Liver (tissue), 3 donors: ENCODE measurements at regions not wholly inside any gene's neighbourhood (a gene's known extent, or its start where the extent isn't known, plus 50 kb on each side); places are given as distances from the start of the nearest gene placed in this dataset.

Source experiments
- CTCF ChIP-seq: fragments of 150-350 bp; IDR thresholded peaks from 2 replicates; pipeline ENCODE4 v1.5.1; 2017; ENCODE audit warnings: improper control_type of control experiment, low read depth, low read length; ENCODE audit not compliant: missing input control
- FOXA1 ChIP-seq: IDR thresholded peaks from 2 replicates; pipeline ENCODE4 v1.6.1; 2016; ENCODE audit warnings: antibody characterized with exemption
- HNF4G ChIP-seq: IDR thresholded peaks from 2 replicates; pipeline ENCODE4 v1.6.1; 2016; ENCODE audit warnings: antibody characterized with exemption
- MAX ChIP-seq: IDR thresholded peaks from 2 replicates; pipeline ENCODE4 v1.6.1; 2016; ENCODE audit warnings: antibody characterized with exemption
- RXRA ChIP-seq, 2 donors: IDR thresholded peaks; 2 replicates each; pipeline ENCODE4 v1.6.1; 2017 to 2018; ENCODE audit warnings: antibody characterized with exemption in 2 of 2, mild to moderate bottlenecking in 1 of 2
- TAF1 ChIP-seq: conservative IDR thresholded peaks from 2 replicates; pipeline ENCODE4 v1.6.1; 2016; ENCODE audit warnings: antibody characterized with exemption, mild to moderate bottlenecking
- YY1 ChIP-seq: IDR thresholded peaks from 2 replicates; pipeline ENCODE4 v1.6.1; 2016; ENCODE audit warnings: antibody characterized with exemption, mild to moderate bottlenecking
- donor health status: healthy.
- donor health status: healthy.

- TF ChIP-seq CTCF (no peak), RXRA (IDR thresholded peaks at IDR 0.05) (no peak), MAX (no peak), FOXA1 (no peak), YY1 (no peak), HNF4G (no peak), TAF1 (no peak)
These were observed 61.4 kb upstream of the BEGAIN start for GRCh38 chr14:100648474-100649172.
